ENCODE measurements at regions not wholly inside any gene's neighbourhood (a gene's known extent, or its start where the extent isn't known, plus 50 kb on each side); places are given as distances from the start of the nearest gene placed in this dataset.
"Not testable (repeated sequence)": the region's sequence is repeated elsewhere in the genome, so short reads cannot be mapped to it uniquely, and the experiment has no call there.

- no peak overlapping the region for H3K4me3 ChIP-seq (ENCODE audit: low read depth, low read length)
- in situ Hi-C loops (cut with HindIII; ENCODE audit: low pct_ligation_motif_present, low sequenced_read_pairs): no loop called here
These were observed 85.1 kb upstream of the NAV2 start for GRCh38 chr11:19627566-19627965.

GRCh38 chr11:19625438-19625837 lies 87.2 kb upstream of the NAV2 start:
- no peak for TF ChIP-seq CTCF (IDR thresholded peaks at IDR 0.05; ENCODE audit: low read depth, low read length, missing control alignments)
- Histone ChIP-seq H3K4me3 (ENCODE audit: low read depth, low read length) (no peak overlapping the region), H3K36me3 (replicated peaks) (no peaks in the 10 kb centered on the region), H3K27ac (no peak overlapping the region), H3K27me3 (replicated peaks) (no peaks in the 10 kb centered on the region)
- no peak for DNase-seq
- in situ Hi-C loops (cut with HindIII; ENCODE audit: low pct_ligation_motif_present, low sequenced_read_pairs): no loop called here

More at GRCh38 chr11:19627566-19627965, 85.1 kb upstream of the NAV2 start:
- no peak for TF ChIP-seq CTCF (IDR thresholded peaks at IDR 0.05; ENCODE audit: low read depth, low read length, missing control alignments)
- no peaks in the 10 kb centered on the region for H3K36me3 ChIP-seq (replicated peaks)
- DNase-seq: no peak
- no peak overlapping the region for H3K27ac ChIP-seq
- H3K27me3 ChIP-seq (replicated peaks): no peaks in the 10 kb centered on the region

- H3K36me3 ChIP-seq (replicated peaks): no peaks in the 10 kb centered on the region
- TF ChIP-seq CTCF (IDR thresholded peaks at IDR 0.05; ENCODE audit: low read depth, low read length, missing control alignments): no peak
- H3K27me3 ChIP-seq (replicated peaks): no peaks in the 10 kb centered on the region
- in situ Hi-C loops (cut with HindIII; ENCODE audit: low pct_ligation_motif_present, low sequenced_read_pairs): no loop called here
- no peak overlapping the region for H3K27ac ChIP-seq
- no peak overlapping the region for H3K4me3 ChIP-seq (ENCODE audit: low read depth, low read length)
- DNase-seq: no peak
These were observed 94.7 kb upstream of the NAV2 start for GRCh38 chr11:19617696-19618523.

GRCh38 chr11:19615341-19616183 lies 97.1 kb upstream of the NAV2 start:
- in situ Hi-C loops (cut with HindIII; ENCODE audit: low pct_ligation_motif_present, low sequenced_read_pairs): no loop called here
- Histone ChIP-seq H3K27me3 (replicated peaks) (no peaks in the 10 kb centered on the region), H3K27ac (no peak overlapping the region), H3K36me3 (replicated peaks) (no peaks in the 10 kb centered on the region), H3K4me3 (ENCODE audit: low read depth, low read length) (no peak overlapping the region)
- no peak for TF ChIP-seq CTCF (IDR thresholded peaks at IDR 0.05; ENCODE audit: low read depth, low read length, missing control alignments)
- no peak for DNase-seq

- TF ChIP-seq CTCF (IDR thresholded peaks at IDR 0.05; ENCODE audit: low read depth, low read length, missing control alignments): no peak
- H3K36me3 ChIP-seq (replicated peaks): no peaks in the 10 kb centered on the region
- in situ Hi-C loops (cut with HindIII; ENCODE audit: low pct_ligation_motif_present, low sequenced_read_pairs): no loop called here
- H3K27ac ChIP-seq: no peak overlapping the region
- H3K27me3 ChIP-seq (replicated peaks): no peaks in the 10 kb centered on the region
- no peak overlapping the region for H3K4me3 ChIP-seq (ENCODE audit: low read depth, low read length)
- no peak for DNase-seq
These were observed 98.2 kb upstream of the NAV2 start for GRCh38 chr11:19614370-19614940.

- in situ Hi-C loops (cut with HindIII; ENCODE audit: low pct_ligation_motif_present, low sequenced_read_pairs); H3K27ac ChIP-seq; H3K36me3 ChIP-seq (replicated peaks); H3K27me3 ChIP-seq (replicated peaks); H3K4me3 ChIP-seq (ENCODE audit: low read depth, low read length); DNase-seq: not testable (repeated sequence)
These were observed 100.6 kb upstream of the NAV2 start for GRCh38 chr11:19612025-19612424.

All from brain microvascular endothelial cell (primary cell).